A549 (cell line): ENCODE measurements at regions not wholly inside any gene's neighbourhood (a gene's known extent, or its start where the extent isn't known, plus 50 kb on each side); places are given as distances from the start of the nearest gene placed in this dataset.

Experiments
- ATAC-seq, 2 experiments: fragments of 200-7000 bp in 1 of 2; fragments of >200 bp in 1 of 2; cut with Nextera tagmentation in 1 of 2; cut with Tn5 transposase in 1 of 2; 3 replicates each; pipeline versions ENCODE4 v1.8.0 to v1.9.1; 2018 to 2020; ENCODE audit warnings: mild to moderate bottlenecking in 1 of 2, moderate library complexity in 1 of 2
- CTCF ChIA-PET: fragments of 300-600 bp; sonication (Branson Sonifier 250); formaldehyde crosslinking; extraction: SDS; loops from one replicate; lab custom pipeline; 2021; ENCODE audit warnings: antibody characterized with exemption, inconsistent platforms; lab: Yijun Ruan, JAX
- POLR2A ChIA-PET: fragments of 350-600 bp; formaldehyde crosslinking; extraction: SDS; loops from one replicate; lab custom pipeline; 2021; ENCODE audit warnings: antibody characterized with exemption, inconsistent platforms; lab: Yijun Ruan, JAX
- DNase-seq, 2 experiments: peaks; one replicate each; pipeline versions ENCODE4 v3.0.0 to v3.0.0-alpha.2; 2011 to 2016; ENCODE audit warnings: low read depth in 1 of 2, low spot score in 1 of 2
- FAIRE-seq: peaks from 2 replicates; lab custom pipeline; 2011; peaks lifted over from hg19 to GRCh38; lab: Jason Lieb, UNC
- H3K27ac ChIP-seq, 2 experiments: fragments of >200 bp; sonication (Bioruptor Twin); formaldehyde crosslinking; 3 replicates each; pipeline ENCODE4 v1.5.1; 2016 to 2017
- H3K4me1 ChIP-seq: fragments of >200 bp; sonication (Bioruptor Twin); formaldehyde crosslinking; 3 replicates; pipeline ENCODE4 v1.6.1; 2016
- H3K4me2 ChIP-seq: fragments of >200 bp; sonication (Bioruptor Twin); formaldehyde crosslinking; 3 replicates; pipeline ENCODE4 v1.6.1; 2016
- H3K4me3 ChIP-seq: fragments of >200 bp; sonication (Bioruptor Twin); formaldehyde crosslinking; 3 replicates; pipeline ENCODE4 v1.5.1; 2016
- H3K9me3 ChIP-seq: fragments of >200 bp; sonication (Bioruptor Twin); formaldehyde crosslinking; 3 replicates; pipeline ENCODE4 v1.6.1; 2016
- BHLHE40 ChIP-seq: IDR thresholded peaks from 2 replicates; pipeline ENCODE4 v1.6.1; 2012; ENCODE audit warnings: low read depth, low read length, inconsistent platforms
- CHD4 ChIP-seq: fragments of 200-600 bp; sonication (generic); IDR thresholded peaks from 2 replicates; pipeline ENCODE4 v1.6.1; 2016; ENCODE audit warnings: antibody characterized with exemption, mild to moderate bottlenecking, borderline replicate concordance
- E2F6 ChIP-seq: IDR thresholded peaks from 2 replicates; pipeline ENCODE4 v1.6.1; 2012; ENCODE audit warnings: low read depth, borderline replicate concordance
- EHF ChIP-seq: fragments of 250-450 bp; sonication (Bioruptor Pico); IDR thresholded peaks from 2 replicates; pipeline ENCODE4 v1.5.0; 2020; ENCODE audit warnings: mild to moderate bottlenecking
- ELK1 ChIP-seq: fragments of 150-350 bp; IDR thresholded peaks from 2 replicates; pipeline ENCODE4 v1.6.1; 2014; ENCODE audit warnings: low read depth, mild to moderate bottlenecking, low read length
- EP300 ChIP-seq, 2 experiments: fragments of >200 bp; sonication (Bioruptor Twin); formaldehyde crosslinking; IDR thresholded peaks; 2 replicates in 1 of 2; 3 replicates in 1 of 2; pipeline ENCODE4 v1.6.1; 2016 to 2017
- FOXS1 ChIP-seq: fragments of 250-450 bp; sonication (Bioruptor Pico); IDR thresholded peaks from 2 replicates; pipeline ENCODE4 v1.5.0; 2020; ENCODE audit warnings: mild to moderate bottlenecking, moderate library complexity
- HOXB13 ChIP-seq: fragments of 250-450 bp; sonication (Bioruptor Pico); IDR thresholded peaks from 2 replicates; pipeline ENCODE4 v1.5.0; 2020; ENCODE audit warnings: low read depth, mild to moderate bottlenecking, moderate library complexity
- HOXB5 ChIP-seq: fragments of 250-450 bp; sonication (Bioruptor Pico); IDR thresholded peaks from 2 replicates; pipeline ENCODE4 v1.5.0; 2020; ENCODE audit warnings: mild to moderate bottlenecking, moderate library complexity
- JUNB ChIP-seq: fragments of >200 bp; sonication (Bioruptor Twin); formaldehyde crosslinking; IDR thresholded peaks from 2 replicates; pipeline ENCODE4 v1.6.1; 2016
- KDM1A ChIP-seq: fragments of 200-600 bp; sonication (generic); IDR thresholded peaks from 2 replicates; pipeline ENCODE4 v1.6.1; 2016; ENCODE audit warnings: low read depth, mild to moderate bottlenecking
- KDM5A ChIP-seq: fragments of 200-600 bp; sonication (generic); IDR thresholded peaks from 2 replicates; pipeline ENCODE4 v1.6.1; 2016; ENCODE audit warnings: antibody characterized with exemption, mild to moderate bottlenecking
- MYC ChIP-seq: IDR thresholded peaks from 2 replicates; pipeline ENCODE4 v1.6.1; 2012; ENCODE audit warnings: mild to moderate bottlenecking, inconsistent platforms, low read length, improper control_type of control experiment, borderline replicate concordance
- NFE2L2 ChIP-seq: fragments of 150-350 bp; conservative IDR thresholded peaks from 2 replicates; pipeline ENCODE4 v1.6.1; 2014; ENCODE audit warnings: low read length
- NR3C1 ChIP-seq: fragments of >200 bp; sonication (Bioruptor Twin); formaldehyde crosslinking; IDR thresholded peaks from 3 replicates; pipeline ENCODE4 v1.6.1; 2017
- PBX3 ChIP-seq: IDR thresholded peaks from 2 replicates; pipeline ENCODE4 v1.6.1; 2012
- PHF8 ChIP-seq: fragments of 200-600 bp; sonication (generic); IDR thresholded peaks from 2 replicates; pipeline ENCODE4 v1.6.1; 2016; ENCODE audit warnings: low read depth, mild to moderate bottlenecking, antibody characterized with exemption, moderate library complexity, borderline replicate concordance
- RARB ChIP-seq: fragments of 250-450 bp; sonication (Bioruptor Pico); IDR thresholded peaks from 2 replicates; pipeline ENCODE4 v1.8.0; 2021; ENCODE audit warnings: mild to moderate bottlenecking, moderate library complexity
- RCOR1 ChIP-seq: fragments of 150-350 bp; IDR thresholded peaks from 2 replicates; pipeline ENCODE4 v1.6.1; 2014; ENCODE audit warnings: antibody characterized with exemption, low read length, low read depth
- REST ChIP-seq: fragments of 200-600 bp; sonication (generic); IDR thresholded peaks from 2 replicates; pipeline ENCODE4 v1.6.1; 2016; ENCODE audit warnings: antibody characterized with exemption, mild to moderate bottlenecking, moderate library complexity
- SREBF2 ChIP-seq: fragments of 450-650 bp; IDR thresholded peaks from 2 replicates; pipeline ENCODE4 v1.6.1; 2014; ENCODE audit warnings: mild to moderate bottlenecking, moderate library complexity
- TFCP2L1 ChIP-seq: fragments of 250-450 bp; sonication (Bioruptor Pico); IDR thresholded peaks from 2 replicates; pipeline ENCODE4 v1.5.0; 2021; ENCODE audit warnings: mild to moderate bottlenecking
- USF2 ChIP-seq: fragments of 450-650 bp; IDR thresholded peaks from 2 replicates; pipeline ENCODE4 v1.6.1; 2014; ENCODE audit warnings: antibody characterized with exemption
- ZFP36 ChIP-seq: fragments of 450-650 bp; IDR thresholded peaks from 2 replicates; pipeline ENCODE4 v1.6.1; 2014; ENCODE audit warnings: borderline replicate concordance; ENCODE audit not compliant: partially characterized antibody
- ZNF302 ChIP-seq: fragments of 250-450 bp; sonication (Bioruptor Pico); IDR thresholded peaks from 2 replicates; pipeline ENCODE4 v1.9.0; 2021; ENCODE audit warnings: inconsistent platforms, mild to moderate bottlenecking, moderate library complexity
- WGBS: methylation state at CpG from one replicate; pipeline ENCODE4 v1.1.6; 2017; ENCODE audit errors: missing lambda C conversion rate; 5-methylcytosine and 5-hydroxymethylcytosine counted together

GRCh38 chr2:234134496-234134895 lies 84.0 kb downstream of the SPP2 start:
- ATAC-seq (no peak), DNase-seq (no peak), FAIRE-seq (no peak)
- H3K4me3 ChIP-seq: no peak overlapping the region
- TF ChIP-seq KDM5A: no peak
- no peak for TF ChIP-seq BHLHE40
- TF ChIP-seq REST: no peak
- TF ChIP-seq HOXB13 (CRISPR knock-in tag): no peak
- no peak for TF ChIP-seq HOXB5 (CRISPR knock-in tag)
- no peak for TF ChIP-seq ZNF302 (CRISPR knock-in tag)
- TF ChIP-seq CHD4: no peak
- TF ChIP-seq ZFP36: no peak
- no peak for TF ChIP-seq PHF8
- no peak for TF ChIP-seq EHF (CRISPR knock-in tag)
- no peak for TF ChIP-seq ELK1
- no peak for TF ChIP-seq PBX3
- no peak for TF ChIP-seq MYC
- no peak for TF ChIP-seq RARB
- TF ChIP-seq KDM1A: no peak
- no peak for TF ChIP-seq TFCP2L1 (CRISPR knock-in tag)
- H3K4me2 ChIP-seq: no peak overlapping the region
- WGBS: 95% methylated on average over 6 of the region's 6 CpGs
- CTCF ChIA-PET: interaction anchor here (1.0 to 2.8 kb wide), 16 partner anchors 21 to 982 kb away, joined by 3 to 27 read pairs (median 6); partner anchors contain the start of gene ARL4C
- peak overlapping the region; percentile 82 to 94; a peak in 5 of 6 replicates for H3K27ac ChIP-seq
- H3K4me1 ChIP-seq: peaks cover 30% of the 10 kb centered on the region
- POLR2A ChIA-PET: no interaction called here
- peaks cover 5% of the 10 kb centered on the region; the same call in 2 of the 3 replicates for H3K9me3 ChIP-seq

- DNase-seq (no peak), ATAC-seq (no peak), FAIRE-seq (no peak)
- H3K9me3 ChIP-seq: no peaks in the 10 kb centered on the region
- peak overlapping the region in 1 of 2 experiments; percentile 94; a peak in 3 of 6 replicates for H3K27ac ChIP-seq
- no peak overlapping the region for H3K4me3 ChIP-seq
- no peak overlapping the region for H3K4me2 ChIP-seq
- 85% methylated on average over 4 of the region's 4 CpGs for whole genome bisulfite sequencing
- peaks cover 30% of the 10 kb centered on the region for H3K4me1 ChIP-seq
- no peak for TF ChIP-seq E2F6
- no peak for TF ChIP-seq NR3C1
- TF ChIP-seq JUNB: no peak
- TF ChIP-seq ZNF302 (CRISPR knock-in tag): no peak
- TF ChIP-seq NFE2L2: no peak
- TF ChIP-seq SREBF2: no peak
- no peak for TF ChIP-seq USF2
- TF ChIP-seq HOXB5 (CRISPR knock-in tag): no peak
- no peak for TF ChIP-seq FOXS1 (CRISPR knock-in tag)
- no peak for TF ChIP-seq RCOR1
- TF ChIP-seq EP300 (IDR thresholded peaks at IDR 0.05): no peak
- TF ChIP-seq REST: no peak
- ChIA-PET POLR2A (no interaction called here), CTCF (interaction anchor here (0.7 to 2.5 kb wide), 6 partner anchors 13 to 412 kb away, joined by 3 to 16 read pairs (median 6); partner anchors contain the start of gene ARL4C)
Measured at GRCh38 chr2:234133004-234133403, 82.5 kb downstream of the SPP2 start.
